HG03064 (cell line): ENCODE measurements at regions not wholly inside any gene's neighbourhood (a gene's known extent, or its start where the extent isn't known, plus 50 kb on each side); places are given as distances from the start of the nearest gene placed in this dataset.
"Not testable (repeated sequence)": the region's sequence is repeated elsewhere in the genome, so short reads cannot be mapped to it uniquely, and the experiment has no call there.

ENCODE experiments used
- ATAC-seq: cut with Tn5 transposase; IDR thresholded peaks from one replicate; pipeline ENCODE4 v1.9.1; 2021; ENCODE audit warnings: low read depth; ENCODE audit not compliant: unreplicated experiment

GRCh38 chr6:54541541-54541940 is 233.3 kb downstream of the TINAG start:
- ATAC-seq = no peak

- ATAC-seq = no peak
Measured at GRCh38 chr6:54559136-54559535, 250.9 kb downstream of the TINAG start.

GRCh38 chr6:54564188-54564587 is 255.9 kb downstream of the TINAG start:
- not testable (repeated sequence) for ATAC-seq

GRCh38 chr6:54574671-54575070 is 266.4 kb downstream of the TINAG start:
- no peak for ATAC-seq

GRCh38 chr6:54578261-54578660 is 268.3 kb upstream of the FAM83B start:
- ATAC-seq = no peak

- no peak for ATAC-seq
Measured at GRCh38 chr6:54579011-54579410, 267.6 kb upstream of the FAM83B start.

GRCh38 chr6:54586251-54586650 is 260.3 kb upstream of the FAM83B start:
- ATAC-seq = no peak

- ATAC-seq = no peak
Measured at GRCh38 chr6:54587277-54587676, 259.3 kb upstream of the FAM83B start.

- no peak for ATAC-seq
Measured at GRCh38 chr6:54588176-54588575, 258.4 kb upstream of the FAM83B start.

GRCh38 chr6:54595844-54596243 is 250.7 kb upstream of the FAM83B start:
- no peak for ATAC-seq

GRCh38 chr6:54598787-54599313 is 247.7 kb upstream of the FAM83B start:
- no peak for ATAC-seq

GRCh38 chr6:54601600-54602300 is 244.8 kb upstream of the FAM83B start:
- ATAC-seq = no peak

GRCh38 chr6:54602591-54602990 is 244.0 kb upstream of the FAM83B start:
- no peak for ATAC-seq

- ATAC-seq = no peak
Measured at GRCh38 chr6:54609981-54610380, 236.6 kb upstream of the FAM83B start.

- no peak for ATAC-seq
Measured at GRCh38 chr6:54613596-54613995, 233.0 kb upstream of the FAM83B start.

- no peak for ATAC-seq
Measured at GRCh38 chr6:54614499-54615195, 231.9 kb upstream of the FAM83B start.

GRCh38 chr6:54617730-54618129 is 228.8 kb upstream of the FAM83B start:
- ATAC-seq = no peak

GRCh38 chr6:54618572-54618971 is 228.0 kb upstream of the FAM83B start:
- ATAC-seq = no peak

GRCh38 chr6:54619102-54619501 is 227.5 kb upstream of the FAM83B start:
- no peak for ATAC-seq

- peak; percentile 71 for ATAC-seq
Measured at GRCh38 chr6:54621285-54621684, 225.3 kb upstream of the FAM83B start.

- ATAC-seq = no peak
Measured at GRCh38 chr6:54624216-54624615, 222.4 kb upstream of the FAM83B start.

GRCh38 chr6:54624779-54625178 is 221.8 kb upstream of the FAM83B start:
- ATAC-seq = no peak
